HL-60 (cell line): ENCODE measurements at regions not wholly inside any gene's neighbourhood (a gene's known extent, or its start where the extent isn't known, plus 50 kb on each side); places are given as distances from the start of the nearest gene placed in this dataset.

Source experiments
- GABPA ChIP-seq: IDR thresholded peaks from 2 replicates; pipeline ENCODE4 v1.6.1; 2012; ENCODE audit warnings: low read depth
- POLR2AphosphoS5 ChIP-seq: IDR thresholded peaks from 2 replicates; pipeline ENCODE4 v1.6.1; 2012; ENCODE audit warnings: low read depth
- SPI1 ChIP-seq: IDR thresholded peaks from 2 replicates; pipeline ENCODE4 v1.6.1; 2012; ENCODE audit warnings: low read depth, mild to moderate bottlenecking, borderline replicate concordance
- TF ChIP-seq, protein P1 (sequence below): IDR thresholded peaks from one replicate; pipeline ENCODE4 v1.5.1; 2011; ENCODE audit warnings: low read length, control low read depth, inconsistent platforms; ENCODE audit not compliant: insufficient read depth
- TF ChIP-seq, protein P2 (sequence below): IDR thresholded peaks from 2 replicates; pipeline ENCODE4 v1.6.1; 2012; ENCODE audit warnings: low read depth; ENCODE audit not compliant: insufficient replicate concordance

DNA sequence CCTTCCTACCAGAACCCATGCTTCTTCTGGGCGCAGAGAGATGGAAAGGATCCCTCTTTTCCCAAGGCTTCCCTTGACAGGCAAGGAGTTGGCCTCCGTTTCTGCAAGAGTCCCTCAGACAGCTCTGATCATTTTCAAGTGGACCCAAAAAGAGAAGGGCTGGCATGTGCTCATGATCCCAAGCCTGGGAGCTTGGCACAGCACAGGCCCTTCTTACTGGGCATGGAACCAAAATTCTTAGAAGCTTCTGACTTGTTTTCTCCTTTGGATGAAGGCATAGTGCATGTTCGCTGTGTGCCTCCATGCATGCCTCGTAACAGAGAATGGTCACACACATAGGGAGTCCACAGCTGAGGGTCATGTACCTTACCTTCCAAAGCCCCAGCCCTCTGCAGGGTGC is 449.6 kb downstream of the MIAT start:
- TF ChIP-seq, protein P1, sequence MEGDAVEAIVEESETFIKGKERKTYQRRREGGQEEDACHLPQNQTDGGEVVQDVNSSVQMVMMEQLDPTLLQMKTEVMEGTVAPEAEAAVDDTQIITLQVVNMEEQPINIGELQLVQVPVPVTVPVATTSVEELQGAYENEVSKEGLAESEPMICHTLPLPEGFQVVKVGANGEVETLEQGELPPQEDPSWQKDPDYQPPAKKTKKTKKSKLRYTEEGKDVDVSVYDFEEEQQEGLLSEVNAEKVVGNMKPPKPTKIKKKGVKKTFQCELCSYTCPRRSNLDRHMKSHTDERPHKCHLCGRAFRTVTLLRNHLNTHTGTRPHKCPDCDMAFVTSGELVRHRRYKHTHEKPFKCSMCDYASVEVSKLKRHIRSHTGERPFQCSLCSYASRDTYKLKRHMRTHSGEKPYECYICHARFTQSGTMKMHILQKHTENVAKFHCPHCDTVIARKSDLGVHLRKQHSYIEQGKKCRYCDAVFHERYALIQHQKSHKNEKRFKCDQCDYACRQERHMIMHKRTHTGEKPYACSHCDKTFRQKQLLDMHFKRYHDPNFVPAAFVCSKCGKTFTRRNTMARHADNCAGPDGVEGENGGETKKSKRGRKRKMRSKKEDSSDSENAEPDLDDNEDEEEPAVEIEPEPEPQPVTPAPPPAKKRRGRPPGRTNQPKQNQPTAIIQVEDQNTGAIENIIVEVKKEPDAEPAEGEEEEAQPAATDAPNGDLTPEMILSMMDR = no peak
- TF ChIP-seq POLR2AphosphoS5 (no peak), GABPA (no peak), SPI1 (no peak)
- TF ChIP-seq, protein P2, sequence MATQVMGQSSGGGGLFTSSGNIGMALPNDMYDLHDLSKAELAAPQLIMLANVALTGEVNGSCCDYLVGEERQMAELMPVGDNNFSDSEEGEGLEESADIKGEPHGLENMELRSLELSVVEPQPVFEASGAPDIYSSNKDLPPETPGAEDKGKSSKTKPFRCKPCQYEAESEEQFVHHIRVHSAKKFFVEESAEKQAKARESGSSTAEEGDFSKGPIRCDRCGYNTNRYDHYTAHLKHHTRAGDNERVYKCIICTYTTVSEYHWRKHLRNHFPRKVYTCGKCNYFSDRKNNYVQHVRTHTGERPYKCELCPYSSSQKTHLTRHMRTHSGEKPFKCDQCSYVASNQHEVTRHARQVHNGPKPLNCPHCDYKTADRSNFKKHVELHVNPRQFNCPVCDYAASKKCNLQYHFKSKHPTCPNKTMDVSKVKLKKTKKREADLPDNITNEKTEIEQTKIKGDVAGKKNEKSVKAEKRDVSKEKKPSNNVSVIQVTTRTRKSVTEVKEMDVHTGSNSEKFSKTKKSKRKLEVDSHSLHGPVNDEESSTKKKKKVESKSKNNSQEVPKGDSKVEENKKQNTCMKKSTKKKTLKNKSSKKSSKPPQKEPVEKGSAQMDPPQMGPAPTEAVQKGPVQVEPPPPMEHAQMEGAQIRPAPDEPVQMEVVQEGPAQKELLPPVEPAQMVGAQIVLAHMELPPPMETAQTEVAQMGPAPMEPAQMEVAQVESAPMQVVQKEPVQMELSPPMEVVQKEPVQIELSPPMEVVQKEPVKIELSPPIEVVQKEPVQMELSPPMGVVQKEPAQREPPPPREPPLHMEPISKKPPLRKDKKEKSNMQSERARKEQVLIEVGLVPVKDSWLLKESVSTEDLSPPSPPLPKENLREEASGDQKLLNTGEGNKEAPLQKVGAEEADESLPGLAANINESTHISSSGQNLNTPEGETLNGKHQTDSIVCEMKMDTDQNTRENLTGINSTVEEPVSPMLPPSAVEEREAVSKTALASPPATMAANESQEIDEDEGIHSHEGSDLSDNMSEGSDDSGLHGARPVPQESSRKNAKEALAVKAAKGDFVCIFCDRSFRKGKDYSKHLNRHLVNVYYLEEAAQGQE = no peak
